DND-41 (cell line): ENCODE measurements at regions not wholly inside any gene's neighbourhood (a gene's known extent, or its start where the extent isn't known, plus 50 kb on each side); places are given as distances from the start of the nearest gene placed in this dataset.

Experiments used
- ATAC-seq: fragments of 200-7000 bp; cut with Tn5 transposase; 3 replicates; pipeline ENCODE4 v1.9.1; 2021; ENCODE audit warnings: low read depth; ENCODE audit not compliant: insufficient read depth
- DNase-seq: peaks from one replicate; pipeline ENCODE4 v3.0.0-alpha.2; 2020
- H2AFZ ChIP-seq: 2 replicates; pipeline ENCODE4 v1.6.0; 2012; ENCODE audit warnings: low read depth, low read length
- H3K27ac ChIP-seq: 2 replicates; pipeline ENCODE4 v1.5.1; 2012; ENCODE audit warnings: low read length, inconsistent platforms
- H3K27me3 ChIP-seq: fragments of 200-600 bp; sonication (generic); 2 replicates; pipeline ENCODE4 v1.6.0; 2012; ENCODE audit warnings: low read length, mild to moderate bottlenecking, inconsistent platforms; ENCODE audit not compliant: insufficient read depth, poor library complexity
- H3K36me3 ChIP-seq: 2 replicates; pipeline ENCODE4 v1.5.1; 2012; ENCODE audit warnings: low read length, inconsistent platforms; ENCODE audit not compliant: insufficient read depth
- H3K4me1 ChIP-seq: 2 replicates; pipeline ENCODE4 v1.5.1; 2012; ENCODE audit warnings: mild to moderate bottlenecking, low read length; ENCODE audit not compliant: insufficient read depth
- H3K4me2 ChIP-seq: 2 replicates; pipeline ENCODE4 v1.6.0; 2012; ENCODE audit warnings: mild to moderate bottlenecking, moderate library complexity, low read length, inconsistent platforms; ENCODE audit not compliant: insufficient read depth
- H3K4me3 ChIP-seq, 2 experiments: fragments of 200-600 bp in 1 of 2; shearing (Covaris generic) in 1 of 2; 2 replicates each; pipeline ENCODE4 v1.5.1; 2012 to 2016; ENCODE audit warnings: inconsistent platforms in 2 of 2, low read length in 2 of 2, mild to moderate bottlenecking in 2 of 2, low read depth in 1 of 2, moderate library complexity in 1 of 2
- H3K79me2 ChIP-seq: 2 replicates; pipeline ENCODE4 v1.6.0; 2012; ENCODE audit warnings: low read length, inconsistent platforms; ENCODE audit not compliant: insufficient read depth
- H3K9ac ChIP-seq: 2 replicates; pipeline ENCODE4 v1.6.0; 2012; ENCODE audit warnings: low read depth, mild to moderate bottlenecking, inconsistent platforms, low read length, moderate library complexity
- H3K9me3 ChIP-seq: 2 replicates; pipeline ENCODE4 v1.5.1; 2012; ENCODE audit warnings: low read length, moderate library complexity, mild to moderate bottlenecking, inconsistent platforms; ENCODE audit not compliant: insufficient read depth, severe bottlenecking
- H4K20me1 ChIP-seq: 2 replicates; pipeline ENCODE4 v1.6.0; 2012; ENCODE audit warnings: low read length; ENCODE audit not compliant: insufficient read depth
- CTCF ChIP-seq: IDR thresholded peaks from 2 replicates; pipeline ENCODE4 v1.5.1; 2012; ENCODE audit warnings: borderline replicate concordance, low read length, moderate library complexity, mild to moderate bottlenecking; ENCODE audit not compliant: poor library complexity, severe bottlenecking; ENCODE audit errors: extremely low read depth
- EZH2 ChIP-seq: IDR thresholded peaks from 3 replicates; pipeline ENCODE4 v1.6.1; 2012; ENCODE audit warnings: borderline replicate concordance, low read depth, mild to moderate bottlenecking, moderate library complexity, low read length, inconsistent platforms; ENCODE audit not compliant: severe bottlenecking

DNA sequence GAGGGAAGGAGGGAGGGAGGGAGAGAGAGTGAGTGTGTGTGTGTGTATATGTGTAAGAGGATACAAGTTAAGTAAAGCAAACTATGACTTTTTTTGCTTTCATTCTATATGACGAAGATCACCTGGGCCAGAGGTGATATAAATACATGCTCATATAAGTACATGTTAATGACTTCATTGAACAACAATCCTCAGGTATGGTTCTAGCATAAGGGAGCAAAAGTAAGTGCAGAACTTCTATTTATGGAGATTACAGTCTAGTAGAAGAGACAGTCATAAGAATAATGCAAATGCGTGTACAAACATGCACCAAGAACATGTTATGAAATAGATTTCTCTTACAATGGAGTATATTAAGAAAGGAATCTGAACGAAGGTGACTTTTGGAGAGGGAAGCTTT lies 1804.0 kb downstream of the MAT2B start:
- Histone ChIP-seq H3K4me3 (no peak overlapping the region), H3K27me3 (no peaks in the 10 kb centered on the region), H3K79me2 (no peaks in the 10 kb centered on the region), H3K4me1 (no peaks in the 10 kb centered on the region), H3K9ac (no peak overlapping the region), H4K20me1 (no peaks in the 10 kb centered on the region), H3K27ac (no peak overlapping the region), H3K9me3 (no peaks in the 10 kb centered on the region), H3K4me2 (no peak overlapping the region), H3K36me3 (no peaks in the 10 kb centered on the region), H2AFZ (no peak overlapping the region)
- TF ChIP-seq EZH2 (no peak), CTCF (no peak)
- no peak for DNase-seq
- no peak for ATAC-seq

DNA sequence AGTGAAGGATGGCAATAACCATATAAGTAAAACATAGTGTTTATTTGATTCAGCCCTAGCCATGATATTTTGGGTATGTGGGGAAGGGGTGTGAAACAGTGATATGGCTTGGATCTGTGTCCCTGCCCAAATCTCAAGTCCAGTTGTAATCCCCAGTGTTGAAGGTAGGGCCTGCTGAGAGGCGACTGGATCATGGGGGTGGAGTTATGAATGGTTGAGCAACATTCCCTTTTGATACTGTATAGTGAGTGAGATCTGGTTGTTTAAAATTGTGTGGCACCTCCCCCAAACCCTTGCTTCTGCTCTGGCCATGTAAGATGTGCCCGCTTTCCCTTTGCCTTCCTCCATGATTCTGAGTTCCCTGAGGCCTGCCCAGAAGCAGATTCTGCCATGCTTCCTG lies 1804.6 kb downstream of the MAT2B start:
- no peak for ATAC-seq
- H3K27ac ChIP-seq: no peak overlapping the region
- no peaks in the 10 kb centered on the region for H3K9me3 ChIP-seq
- H3K27me3 ChIP-seq: no peaks in the 10 kb centered on the region
- H3K79me2 ChIP-seq: no peaks in the 10 kb centered on the region
- H4K20me1 ChIP-seq: no peaks in the 10 kb centered on the region
- TF ChIP-seq CTCF (no peak), EZH2 (no peak)
- no peaks in the 10 kb centered on the region for H3K36me3 ChIP-seq
- no peak for DNase-seq
- H3K4me2 ChIP-seq: no peak overlapping the region
- no peak overlapping the region for H3K9ac ChIP-seq
- H3K4me3 ChIP-seq: no peak overlapping the region
- no peak overlapping the region for H2AFZ ChIP-seq
- H3K4me1 ChIP-seq: no peaks in the 10 kb centered on the region

GRCh38 chr5:165321912-165322311 lies 1816.5 kb downstream of the MAT2B start:
- no peaks in the 10 kb centered on the region for H3K9me3 ChIP-seq
- ATAC-seq (no peak), DNase-seq (no peak)
- no peaks in the 10 kb centered on the region for H3K4me1 ChIP-seq
- H3K4me2 ChIP-seq: no peak overlapping the region
- no peak overlapping the region for H3K9ac ChIP-seq
- TF ChIP-seq EZH2 (no peak), CTCF (no peak)
- H2AFZ ChIP-seq: no peak overlapping the region
- H3K79me2 ChIP-seq: no peaks in the 10 kb centered on the region
- no peaks in the 10 kb centered on the region for H4K20me1 ChIP-seq
- H3K4me3 ChIP-seq: no peak overlapping the region
- H3K27me3 ChIP-seq: no peaks in the 10 kb centered on the region
- H3K36me3 ChIP-seq: no peaks in the 10 kb centered on the region
- H3K27ac ChIP-seq: no peak overlapping the region

GRCh38 chr5:165325221-165325620 lies 1819.8 kb downstream of the MAT2B start:
- no peak overlapping the region for H3K4me2 ChIP-seq
- H3K79me2 ChIP-seq: no peaks in the 10 kb centered on the region
- no peak overlapping the region for H3K9ac ChIP-seq
- no peak overlapping the region for H3K4me3 ChIP-seq
- H3K36me3 ChIP-seq: no peaks in the 10 kb centered on the region
- no peak for DNase-seq
- no peak overlapping the region for H3K27ac ChIP-seq
- no peaks in the 10 kb centered on the region for H3K9me3 ChIP-seq
- TF ChIP-seq EZH2: no peak
- TF ChIP-seq CTCF: no peak
- ATAC-seq: no peak
- no peaks in the 10 kb centered on the region for H3K27me3 ChIP-seq
- H3K4me1 ChIP-seq: no peaks in the 10 kb centered on the region
- H4K20me1 ChIP-seq: no peaks in the 10 kb centered on the region
- H2AFZ ChIP-seq: no peak overlapping the region
